ENCODE measurements at regions not wholly inside any gene's neighbourhood (a gene's known extent, or its start where the extent isn't known, plus 50 kb on each side); places are given as distances from the start of the nearest gene placed in this dataset.

GRCh38 chr10:6702030-6702429 is 122.0 kb upstream of the PRKCQ start:
- Histone ChIP-seq H3K9me3 (ENCODE audit: control insufficient read depth, insufficient read depth, low read depth, low read length) (no peaks in the 10 kb centered on the region), H3K36me3 (ENCODE audit: control insufficient read depth in 2 of 2, insufficient read depth in 1 of 2, low read length in 2 of 2) (no peaks in the 10 kb centered on the region), H3K4me1 (ENCODE audit: control insufficient read depth, insufficient read depth, low read length) (no peaks in the 10 kb centered on the region), H3K27ac (ENCODE audit: extremely low read depth, low read depth, low read length) (no peak overlapping the region), H3K4me3 (ENCODE audit: low read depth, low read length) (no peak overlapping the region)
- ChIA-PET CTCF (interaction anchor here (0.6 to 1.7 kb wide), 5 partner anchors 9 to 419 kb away, joined by 3 to 5 read pairs (median 3); no protein-coding TSS in a partner anchor), POLR2A (no interaction called here)
- TF ChIP-seq ZNF214 (tag by site-specific recombination; IDR thresholded peaks at IDR 0.05; ENCODE audit: borderline replicate concordance) (no peak), ZNF175 (tag by site-specific recombination; IDR thresholded peaks at IDR 0.05) (no peak), ZNF747 (tag by site-specific recombination; IDR thresholded peaks at IDR 0.05) (no peak), ZNF530 (tag by site-specific recombination; IDR thresholded peaks at IDR 0.05; ENCODE audit: low read depth) (no peak), ZSCAN16 (tag by site-specific recombination; IDR thresholded peaks at IDR 0.05) (no peak), PBX3 (CRISPR knock-in tag; IDR thresholded peaks at IDR 0.05) (no peak), ZNF513 (tag by site-specific recombination; IDR thresholded peaks at IDR 0.05) (no peak), SCRT2 (tag by site-specific recombination; IDR thresholded peaks at IDR 0.05) (no peak), ZNF654 (tag by site-specific recombination; IDR thresholded peaks at IDR 0.05; ENCODE audit: low read depth) (no peak), BCL11A (tag by site-specific recombination; IDR thresholded peaks at IDR 0.05; ENCODE audit: low read depth) (no peak), ZNF23 (tag by site-specific recombination; IDR thresholded peaks at IDR 0.05; ENCODE audit: borderline replicate concordance) (no peak), HIC1 (tag by site-specific recombination; IDR thresholded peaks at IDR 0.05) (no peak), ZFP41 (tag by site-specific recombination; IDR thresholded peaks at IDR 0.05; ENCODE audit: borderline replicate concordance) (no peak), GLIS1 (tag by site-specific recombination; IDR thresholded peaks at IDR 0.05) (no peak)

- POLR2A ChIA-PET, result no interaction called here
- H3K4me1 ChIP-seq (ENCODE audit: control insufficient read depth, insufficient read depth, low read length), result no peaks in the 10 kb centered on the region
- no peaks in the 10 kb centered on the region for H3K9me3 ChIP-seq (ENCODE audit: control insufficient read depth, insufficient read depth, low read depth, low read length)
- no peak overlapping the region for H3K27ac ChIP-seq (ENCODE audit: extremely low read depth, low read depth, low read length)
- H3K4me3 ChIP-seq (ENCODE audit: low read depth, low read length), result no peak overlapping the region
- TF ChIP-seq ZNF184 (tag by site-specific recombination; IDR thresholded peaks at IDR 0.05), result no peak
- TF ChIP-seq ZNF10 (tag by site-specific recombination; IDR thresholded peaks at IDR 0.05), result no peak
- no peak for TF ChIP-seq ZBTB20 (tag by site-specific recombination; IDR thresholded peaks at IDR 0.05)
- no peak for TF ChIP-seq PRDM10 (tag by site-specific recombination; IDR thresholded peaks at IDR 0.05)
- CTCF ChIA-PET, result interaction anchor here (0.6 to 1.7 kb wide), 6 partner anchors 9 to 676 kb away, joined by 3 to 5 read pairs (median 4); no protein-coding TSS in a partner anchor
- H3K36me3 ChIP-seq (ENCODE audit: control insufficient read depth in 2 of 2, insufficient read depth in 1 of 2, low read length in 2 of 2), result no peaks in the 10 kb centered on the region
Measured at GRCh38 chr10:6701289-6701688, 121.2 kb upstream of the PRKCQ start.

Data from HEK293 (cell line).